ENCODE measurements at regions not wholly inside any gene's neighbourhood (a gene's known extent, or its start where the extent isn't known, plus 50 kb on each side); places are given as distances from the start of the nearest gene placed in this dataset.

DNA sequence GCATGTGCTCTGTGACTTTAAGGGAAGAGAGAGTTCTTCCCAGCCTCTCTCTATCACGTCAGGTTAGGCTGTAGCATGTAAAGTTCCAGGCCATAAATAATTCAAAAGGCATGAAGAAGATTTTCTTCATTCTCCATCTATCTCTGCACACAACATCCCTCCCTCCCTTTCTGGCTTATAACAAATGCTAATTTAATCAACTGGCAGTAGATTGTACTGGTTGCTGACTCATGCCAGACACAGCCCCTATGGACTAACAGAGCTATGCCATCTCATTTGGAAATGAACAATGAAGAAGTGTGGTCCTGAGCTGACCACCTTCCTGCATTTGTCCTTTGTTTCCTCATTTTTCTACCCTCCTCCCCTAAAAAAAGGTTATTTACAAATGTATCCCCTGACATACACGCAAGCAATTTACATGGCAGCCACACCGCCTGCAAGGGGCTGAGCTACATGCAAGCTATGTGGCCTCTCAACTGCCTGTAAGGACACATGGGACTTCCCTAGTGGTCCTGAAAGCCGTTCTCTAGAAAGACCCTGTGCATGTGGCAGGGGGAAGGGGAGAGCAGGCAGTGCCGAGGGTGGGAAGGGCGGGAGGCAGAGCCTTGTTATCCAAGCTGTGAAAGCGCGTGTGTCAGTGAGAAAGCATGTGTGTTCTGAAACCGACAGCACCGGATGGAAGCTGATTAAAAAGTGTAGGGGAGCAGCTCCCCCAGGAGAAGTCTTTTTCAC, 90.9 kb upstream of the KLF7 start:
- DNase-seq = peak in 1 of 56 donors; percentile 14

DNA sequence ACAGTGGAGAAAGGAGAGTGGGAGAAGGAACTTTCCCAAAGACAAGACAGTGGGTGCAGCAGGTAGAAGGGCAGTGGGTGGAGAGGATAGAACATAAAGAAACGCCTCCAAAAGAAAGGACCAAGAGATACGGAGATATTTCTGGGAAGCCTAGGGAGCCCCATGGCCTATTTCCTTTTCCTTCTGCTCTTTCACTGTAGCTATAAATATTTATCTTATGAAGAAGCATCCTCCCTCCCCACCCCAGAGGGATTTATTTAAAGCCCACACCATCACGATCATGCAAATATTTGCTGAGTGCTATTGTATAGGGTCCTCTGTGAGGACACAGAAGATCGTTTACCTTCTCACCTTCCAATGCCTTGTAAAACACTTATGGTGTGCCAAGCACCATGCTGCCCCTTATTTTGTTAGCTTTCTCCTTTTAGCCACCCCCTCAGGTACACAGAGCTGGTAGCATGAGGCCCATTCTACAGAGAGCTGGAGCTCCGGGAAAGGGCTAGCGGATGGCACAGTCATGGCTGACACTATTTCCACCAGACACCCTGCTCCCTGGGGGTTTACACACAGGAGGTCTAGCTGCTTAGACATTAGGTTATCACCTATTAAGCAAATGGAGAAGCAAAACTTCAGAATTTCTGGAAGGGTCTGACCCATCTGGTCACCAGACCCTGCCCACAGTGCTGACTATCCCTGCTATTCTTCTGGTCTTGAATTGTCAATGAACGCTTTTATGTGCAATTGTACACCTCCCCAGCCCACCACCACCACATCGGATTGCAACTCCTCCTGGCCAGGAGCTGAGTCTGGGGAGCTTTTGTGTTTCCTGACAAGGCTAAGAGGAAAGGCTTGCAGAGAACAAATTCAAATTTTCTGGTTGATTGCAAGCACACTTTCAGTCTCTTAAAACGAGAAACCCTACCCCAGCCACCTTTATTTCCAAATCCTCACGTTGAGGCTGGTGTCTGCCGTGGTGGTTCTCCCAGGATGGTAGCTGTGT, 91.8 kb upstream of the KLF7 start:
- DNase-seq = no peak

GRCh38 chr2:207258263-207258991, 92.7 kb upstream of the KLF7 start:
- peak in 13 of 56 donors; percentile 11 to 64 (median 24) for DNase-seq

- DNase-seq = no peak
Measured at GRCh38 chr2:207260021-207260420, 94.3 kb upstream of the KLF7 start.

GRCh38 chr2:207260947-207261346, 95.2 kb upstream of the KLF7 start:
- DNase-seq = no peak

DNA sequence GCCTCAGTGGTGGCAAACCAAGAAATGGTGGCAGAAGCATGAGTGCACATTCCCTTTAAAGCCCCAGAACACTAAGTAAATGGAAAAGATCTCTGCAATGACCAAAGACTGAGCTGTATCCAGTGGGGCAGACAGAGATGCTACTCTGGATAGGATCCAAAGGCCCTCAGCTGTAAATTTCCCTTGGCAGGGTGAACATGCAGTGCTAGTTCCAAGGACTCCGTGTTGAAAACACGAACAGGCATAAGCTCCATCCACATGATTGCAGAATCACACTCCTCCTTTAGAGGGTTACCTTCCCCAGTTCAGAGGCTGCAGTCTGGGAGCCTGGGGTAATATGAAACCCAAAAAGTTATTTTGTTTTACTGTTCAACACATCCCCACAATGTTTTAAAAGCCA, 98.6 kb upstream of the KLF7 start:
- DNase-seq = no peak

- DNase-seq = no peak
Measured at GRCh38 chr2:207265332-207265731, 99.6 kb upstream of the KLF7 start.

DNA sequence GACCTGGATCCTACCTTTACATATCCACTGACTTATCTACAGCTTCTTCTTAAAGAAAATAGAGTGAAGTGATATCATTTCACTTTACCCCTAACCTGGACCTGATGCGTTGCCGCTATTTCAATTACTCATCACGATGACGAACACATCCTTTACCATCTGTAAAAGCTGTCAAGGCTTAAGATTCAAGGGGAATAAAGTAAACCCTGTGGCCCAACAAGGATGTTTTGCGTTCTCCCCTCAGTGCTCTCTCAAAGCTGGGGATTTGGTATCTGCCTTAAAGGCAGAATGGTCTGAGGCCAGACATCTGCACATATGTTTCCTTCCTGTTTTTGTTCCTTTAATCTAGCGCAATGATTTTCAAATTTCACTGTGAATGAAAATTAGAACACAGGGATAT, 100.1 kb upstream of the KLF7 start:
- no peak for DNase-seq

DNA sequence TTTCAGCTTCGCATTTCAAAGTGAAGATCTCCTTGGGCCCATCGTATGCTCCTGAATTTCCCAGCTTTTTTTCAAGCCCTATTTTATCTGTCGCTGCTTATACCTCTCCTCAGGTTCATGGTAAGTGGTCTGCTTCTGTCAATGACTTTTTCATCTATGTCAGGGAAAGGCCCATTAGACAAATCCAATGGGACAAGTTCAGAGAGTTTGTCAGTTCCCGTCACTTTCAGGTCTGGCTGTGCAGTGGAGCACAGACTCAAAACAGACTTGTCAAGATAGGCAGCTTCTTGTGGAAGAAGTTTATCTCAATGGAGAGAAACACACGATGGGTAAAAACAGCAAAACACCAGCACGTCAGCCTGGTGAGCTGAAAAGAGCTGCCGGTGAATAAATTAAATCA, 100.9 kb upstream of the KLF7 start:
- no peak for DNase-seq

DNA sequence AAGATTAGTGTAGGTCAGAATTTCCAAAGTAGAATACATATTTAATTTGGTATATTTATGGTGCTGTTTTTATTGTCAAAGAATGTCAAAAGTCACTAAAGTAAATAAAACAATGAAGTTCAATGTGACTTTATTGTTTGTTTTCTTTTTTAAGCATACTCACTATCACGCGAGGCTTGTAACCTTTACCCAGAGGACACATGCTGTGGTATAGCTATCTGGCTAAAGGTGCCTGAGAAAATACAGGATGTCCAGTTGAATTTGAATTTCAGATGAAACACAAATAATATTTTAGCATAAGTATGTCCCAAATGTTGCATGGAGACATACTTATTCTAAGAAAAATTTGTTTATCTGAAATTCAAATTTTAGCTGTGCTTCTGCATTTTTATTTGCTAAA, 103.3 kb upstream of the KLF7 start:
- DNase-seq = no peak

DNA sequence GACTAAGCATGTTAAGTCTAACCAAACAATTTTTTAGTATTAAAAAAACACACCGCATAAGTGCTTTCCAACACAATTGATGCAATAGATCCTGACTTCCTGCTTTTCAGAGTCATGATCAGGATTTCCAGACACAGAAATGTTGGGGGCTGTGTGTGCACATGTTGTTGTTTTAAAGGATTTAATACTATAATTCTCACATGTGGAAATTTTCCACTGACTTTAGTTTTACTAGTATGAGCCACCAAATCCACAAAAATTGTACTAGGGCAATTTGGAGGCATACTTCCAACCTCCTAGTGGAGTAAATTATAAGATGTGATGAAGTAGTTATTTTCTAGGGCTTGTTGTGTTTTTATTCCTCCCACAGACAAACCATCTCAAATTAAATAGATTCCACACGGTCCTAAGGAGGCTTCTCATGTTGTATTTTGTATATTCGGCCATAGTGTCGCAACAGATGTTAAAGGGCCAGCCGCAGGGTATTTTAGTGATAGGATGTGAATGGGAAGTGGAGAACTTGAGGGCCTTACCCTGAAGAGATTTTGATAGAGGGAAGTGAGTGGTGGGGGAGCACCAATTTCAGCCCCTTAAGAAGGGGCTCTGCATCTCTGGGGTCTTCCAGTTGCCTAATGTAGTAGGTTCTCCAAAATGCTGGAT, 108.9 kb upstream of the KLF7 start:
- no peak for DNase-seq

GRCh38 chr2:207275779-207276178, 110.0 kb upstream of the KLF7 start:
- DNase-seq = no peak

DNA sequence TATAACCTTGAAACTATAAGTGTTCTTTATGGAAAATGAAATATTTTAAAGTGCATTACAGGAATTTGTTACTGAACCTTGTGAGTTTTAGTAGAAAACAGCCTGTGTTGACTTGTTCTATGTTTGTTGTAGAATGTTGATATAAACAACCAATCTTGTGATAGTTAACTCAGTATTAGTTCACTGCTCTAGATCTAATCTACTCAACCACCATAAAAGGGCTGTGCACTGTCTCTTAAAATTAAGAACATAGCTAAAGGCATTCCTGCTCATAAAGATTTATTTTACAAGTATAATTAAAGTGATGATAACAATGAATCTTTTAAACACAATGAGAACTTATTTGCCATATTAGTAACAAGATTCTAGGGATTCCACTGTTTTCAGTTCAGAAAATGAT, 110.5 kb upstream of the KLF7 start:
- no peak for DNase-seq

DNA sequence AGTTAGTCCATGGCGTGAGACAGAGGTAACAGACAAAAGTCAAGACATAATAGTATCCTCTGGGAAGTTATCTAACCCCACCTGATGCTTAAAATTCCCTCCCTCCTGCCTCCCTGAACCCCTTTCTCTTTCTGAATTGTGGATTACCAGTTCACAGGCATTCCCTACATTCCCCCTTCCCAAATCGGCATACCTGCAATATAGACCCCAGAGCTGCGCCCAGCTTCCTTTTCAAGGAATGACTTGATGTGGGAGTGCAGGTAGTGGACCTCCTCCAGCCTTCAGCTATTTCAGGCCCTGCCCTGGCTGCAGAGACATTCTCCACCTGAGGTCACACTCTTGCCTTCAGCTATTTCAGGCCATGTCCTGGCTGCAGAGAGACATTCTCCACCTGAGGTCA, 111.1 kb upstream of the KLF7 start:
- DNase-seq = no peak

- DNase-seq = no peak
Measured at GRCh38 chr2:207279520-207279919, 113.8 kb upstream of the KLF7 start.

DNA sequence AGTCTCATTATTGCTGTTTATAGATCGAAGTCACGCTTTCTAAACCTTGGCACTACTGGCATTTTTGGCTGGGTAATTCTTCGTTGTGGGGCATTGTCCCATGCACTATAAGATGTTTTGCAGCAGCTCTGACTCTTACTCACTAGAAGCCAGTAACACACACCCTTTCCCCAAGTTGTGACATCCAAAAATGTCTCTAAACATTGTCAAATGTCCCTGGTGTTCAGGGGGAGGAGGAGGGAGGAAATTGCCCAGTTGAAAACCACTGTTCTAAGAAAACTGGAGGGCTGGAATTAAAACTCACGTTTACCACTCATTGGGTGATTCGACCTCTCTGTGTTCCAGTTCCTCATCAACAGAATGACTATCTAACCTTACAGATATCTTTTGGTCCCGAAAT, 115.7 kb upstream of the KLF7 start:
- no peak for DNase-seq

GRCh38 chr2:207282916-207283315, 117.2 kb upstream of the KLF7 start:
- no peak for DNase-seq

- peak in 14 of 56 donors; percentile 1 to 26 (median 11) for DNase-seq
Measured at GRCh38 chr2:207283356-207283755, 117.6 kb upstream of the KLF7 start.

DNA sequence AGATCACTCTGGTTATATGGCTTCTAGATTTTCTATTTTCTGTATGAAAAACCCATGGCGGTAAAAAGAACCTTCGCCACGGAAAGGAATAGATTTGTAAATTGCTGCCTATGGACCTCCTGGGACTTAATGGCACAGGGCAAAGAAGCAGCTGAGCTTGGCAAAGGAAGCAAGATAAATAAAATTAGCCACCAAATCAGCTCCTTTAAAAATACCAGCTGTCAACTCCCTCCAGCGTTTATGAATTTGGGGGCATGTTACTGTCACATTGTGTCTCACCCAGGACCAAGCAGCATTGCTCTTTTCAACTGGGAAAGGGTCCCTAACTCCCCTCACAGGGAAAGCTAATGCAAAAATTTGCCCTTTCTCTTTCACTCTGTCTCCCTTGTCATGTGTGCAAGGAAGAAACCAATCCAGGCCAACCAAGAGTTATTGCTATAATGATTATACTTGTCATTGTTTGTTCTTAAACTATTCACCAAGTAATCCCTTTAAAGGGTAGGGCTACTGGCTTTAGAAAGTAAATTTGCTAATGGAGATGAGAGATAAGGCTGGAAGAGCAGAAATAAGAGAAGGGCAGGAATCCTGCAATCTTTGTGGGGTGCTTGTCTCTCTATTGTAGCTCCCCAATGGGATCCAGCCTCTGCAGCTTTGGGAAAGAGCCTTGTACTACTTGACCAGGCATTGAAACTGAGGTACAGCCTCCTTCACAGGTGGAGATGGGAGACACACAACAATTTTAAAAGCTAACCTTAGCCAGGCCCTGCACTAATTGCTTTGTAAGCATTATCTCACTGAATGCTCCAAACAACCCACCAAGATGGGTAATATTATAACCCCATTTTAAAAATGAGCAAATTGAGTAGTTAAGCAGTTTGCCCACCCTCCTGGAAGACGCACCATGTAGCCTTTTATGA, 119.1 kb upstream of the KLF7 start:
- DNase-seq = no peak

GRCh38 chr2:207285473-207285815, 119.7 kb upstream of the KLF7 start:
- no peak for DNase-seq
